ENCODE measurements at regions not wholly inside any gene's neighbourhood (a gene's known extent, or its start where the extent isn't known, plus 50 kb on each side); places are given as distances from the start of the nearest gene placed in this dataset.
A peak's percentile ranks its signal among the peaks of the same experiment; 100 is the strongest.

- H3K9me3 Mint-ChIP-seq = peaks cover 6% of the 10 kb centered on the region
- POLR2A ChIA-PET = no interaction called here
- no peak for DNase-seq
- intact Hi-C loops (cut with micrococcal nuclease) = no loop called here
- no peaks in the 10 kb centered on the region for H3K36me3 Mint-ChIP-seq
- H3K27me3 Mint-ChIP-seq = peaks cover 5% of the 10 kb centered on the region
- no peak overlapping the region for H3K27ac Mint-ChIP-seq
- H3K4me3 Mint-ChIP-seq = no peak overlapping the region
- CTCF ChIA-PET = no interaction called here
- peaks cover 2% of the 10 kb centered on the region for H3K4me1 Mint-ChIP-seq (ENCODE audit: low read depth)
Measured at GRCh38 chr6:133815313-133815712, 73.6 kb upstream of the TCF21 start.

GRCh38 chr6:133816171-133816570 is 72.7 kb upstream of the TCF21 start:
- no peaks in the 10 kb centered on the region for H3K36me3 Mint-ChIP-seq
- H3K27me3 Mint-ChIP-seq = peaks cover 3% of the 10 kb centered on the region
- peaks cover 2% of the 10 kb centered on the region for H3K9me3 Mint-ChIP-seq
- ChIA-PET CTCF (interaction anchor here (1.0 to 1.4 kb wide), 2 partner anchors 281 to 284 kb away, joined by 3 to 5 read pairs; no protein-coding TSS in a partner anchor), POLR2A (no interaction called here)
- intact Hi-C loops (cut with micrococcal nuclease) = no loop called here
- no peak overlapping the region for H3K4me3 Mint-ChIP-seq
- no peak for DNase-seq
- H3K4me1 Mint-ChIP-seq (ENCODE audit: low read depth) = peaks cover 2% of the 10 kb centered on the region
- no peak overlapping the region for H3K27ac Mint-ChIP-seq

- DNase-seq = peak; percentile 50
- intact Hi-C loops (cut with micrococcal nuclease) = no loop called here
- Mint-ChIP-seq H3K27me3 (no peaks in the 10 kb centered on the region), H3K4me1 (ENCODE audit: low read depth) (peaks cover 2% of the 10 kb centered on the region), H3K36me3 (no peaks in the 10 kb centered on the region), H3K4me3 (no peak overlapping the region), H3K27ac (no peak overlapping the region), H3K9me3 (no peaks in the 10 kb centered on the region)
- ChIA-PET POLR2A (no interaction called here), CTCF (interaction anchor here (0.6 to 1.9 kb wide), 9 partner anchors 12 to 282 kb away, joined by 3 to 6 read pairs (median 4); no protein-coding TSS in a partner anchor)
Measured at GRCh38 chr6:133817460-133818047, 71.4 kb upstream of the TCF21 start.

GRCh38 chr6:133818320-133818719 is 70.6 kb upstream of the TCF21 start:
- intact Hi-C loops (cut with micrococcal nuclease) = no loop called here
- no peak for DNase-seq
- H3K4me3 Mint-ChIP-seq = no peak overlapping the region
- H3K9me3 Mint-ChIP-seq = no peaks in the 10 kb centered on the region
- POLR2A ChIA-PET = no interaction called here
- H3K36me3 Mint-ChIP-seq = no peaks in the 10 kb centered on the region
- peaks cover 2% of the 10 kb centered on the region for H3K4me1 Mint-ChIP-seq (ENCODE audit: low read depth)
- CTCF ChIA-PET = interaction anchor here (0.8 to 1.9 kb wide), 5 partner anchors 14 to 102 kb away, joined by 3 to 5 read pairs (median 4); no protein-coding TSS in a partner anchor
- no peaks in the 10 kb centered on the region for H3K27me3 Mint-ChIP-seq
- H3K27ac Mint-ChIP-seq = no peak overlapping the region

GRCh38 chr6:133820208-133820607 is 68.7 kb upstream of the TCF21 start:
- no peak for DNase-seq
- Mint-ChIP-seq H3K36me3 (no peaks in the 10 kb centered on the region), H3K4me1 (ENCODE audit: low read depth) (no peaks in the 10 kb centered on the region), H3K27ac (no peak overlapping the region), H3K4me3 (no peak overlapping the region), H3K27me3 (no peaks in the 10 kb centered on the region), H3K9me3 (no peaks in the 10 kb centered on the region)
- intact Hi-C loops (cut with micrococcal nuclease) = no loop called here
- POLR2A ChIA-PET = no interaction called here
- CTCF ChIA-PET = no interaction called here

GRCh38 chr6:133827766-133828165 is 61.1 kb upstream of the TCF21 start:
- Mint-ChIP-seq H3K27ac (no peak overlapping the region), H3K9me3 (no peaks in the 10 kb centered on the region), H3K36me3 (no peaks in the 10 kb centered on the region), H3K4me3 (no peak overlapping the region), H3K27me3 (peaks cover 23% of the 10 kb centered on the region), H3K4me1 (ENCODE audit: low read depth) (no peaks in the 10 kb centered on the region)
- no peak for DNase-seq
- POLR2A ChIA-PET = no interaction called here
- intact Hi-C loops (cut with micrococcal nuclease) = no loop called here
- CTCF ChIA-PET = no interaction called here

- H3K27me3 Mint-ChIP-seq = peaks cover 12% of the 10 kb centered on the region
- intact Hi-C loops (cut with micrococcal nuclease) = loop anchor here (10.0 kb wide), 1 partner anchor 231 kb away; no protein-coding TSS in a partner anchor
- no peak overlapping the region for H3K4me3 Mint-ChIP-seq
- ChIA-PET CTCF (interaction anchor here (11.1 kb wide), 1 partner anchor 85 kb away, joined by 181 read pairs; no protein-coding TSS in a partner anchor), POLR2A (no interaction called here)
- H3K27ac Mint-ChIP-seq = no peak overlapping the region
- no peak for DNase-seq
- H3K9me3 Mint-ChIP-seq = no peaks in the 10 kb centered on the region
- H3K4me1 Mint-ChIP-seq (ENCODE audit: low read depth) = peaks cover 3% of the 10 kb centered on the region
- no peaks in the 10 kb centered on the region for H3K36me3 Mint-ChIP-seq
Measured at GRCh38 chr6:133833949-133834359, 55.0 kb upstream of the TCF21 start.

- no peaks in the 10 kb centered on the region for H3K36me3 Mint-ChIP-seq
- POLR2A ChIA-PET = no interaction called here
- no peak for DNase-seq
- H3K4me3 Mint-ChIP-seq = no peak overlapping the region
- peaks cover 15% of the 10 kb centered on the region for H3K27me3 Mint-ChIP-seq
- peaks cover 3% of the 10 kb centered on the region for H3K4me1 Mint-ChIP-seq (ENCODE audit: low read depth)
- CTCF ChIA-PET = interaction anchor here (11.1 kb wide), 1 partner anchor 84 kb away, joined by 181 read pairs; no protein-coding TSS in a partner anchor
- no peaks in the 10 kb centered on the region for H3K9me3 Mint-ChIP-seq
- no peak overlapping the region for H3K27ac Mint-ChIP-seq
- intact Hi-C loops (cut with micrococcal nuclease) = loop anchor here (10.0 kb wide), 1 partner anchor 230 kb away; no protein-coding TSS in a partner anchor
Measured at GRCh38 chr6:133834472-133835170, 54.3 kb upstream of the TCF21 start.

- H3K36me3 Mint-ChIP-seq = no peaks in the 10 kb centered on the region
- peaks cover 3% of the 10 kb centered on the region for H3K4me1 Mint-ChIP-seq (ENCODE audit: low read depth)
- peaks cover 18% of the 10 kb centered on the region for H3K27me3 Mint-ChIP-seq
- ChIA-PET POLR2A (no interaction called here), CTCF (interaction anchor here (11.1 kb wide), 1 partner anchor 83 kb away, joined by 181 read pairs; no protein-coding TSS in a partner anchor)
- intact Hi-C loops (cut with micrococcal nuclease) = loop anchor here (2.0 to 10.0 kb wide), 2 partner anchors 229 to 261 kb away; no protein-coding TSS in a partner anchor
- no peaks in the 10 kb centered on the region for H3K9me3 Mint-ChIP-seq
- H3K4me3 Mint-ChIP-seq = no peak overlapping the region
- H3K27ac Mint-ChIP-seq = no peak overlapping the region
- DNase-seq = no peak
Measured at GRCh38 chr6:133835901-133836300, 53.0 kb upstream of the TCF21 start.

GRCh38 chr6:133837801-133838349 is 51.0 kb upstream of the TCF21 start:
- peak; percentile 71 for DNase-seq
- H3K27me3 Mint-ChIP-seq = peaks cover 15% of the 10 kb centered on the region
- POLR2A ChIA-PET = no interaction called here
- peak overlapping the region; percentile 60 for H3K4me3 Mint-ChIP-seq
- CTCF ChIA-PET = interaction anchor here (0.6 to 11.1 kb wide), 19 partner anchors 8 to 1103 kb away, joined by 3 to 181 read pairs (median 3); no protein-coding TSS in a partner anchor
- peaks cover 3% of the 10 kb centered on the region for H3K4me1 Mint-ChIP-seq (ENCODE audit: low read depth)
- intact Hi-C loops (cut with micrococcal nuclease) = loop anchor here (1.0 to 10.0 kb wide), 3 partner anchors 78 to 259 kb away; no protein-coding TSS in a partner anchor
- H3K36me3 Mint-ChIP-seq = no peaks in the 10 kb centered on the region
- H3K27ac Mint-ChIP-seq = no peak overlapping the region
- H3K9me3 Mint-ChIP-seq = no peaks in the 10 kb centered on the region

All from activated CD4-positive, alpha-beta memory T cell treated with anti-CD3 and anti-CD28 coated beads for 36 hours (primary cell).